Cerebellar nuclear complex (tissue), 1 donor: ENCODE measurements at regions not wholly inside any gene's neighbourhood (a gene's known extent, or its start where the extent isn't known, plus 50 kb on each side); places are given as distances from the start of the nearest gene placed in this dataset.

Experiments
- DNase-seq, 2 experiments: peaks; one replicate each; lab custom pipeline; 2025; lab: John Stamatoyannopoulos, UW

DNA sequence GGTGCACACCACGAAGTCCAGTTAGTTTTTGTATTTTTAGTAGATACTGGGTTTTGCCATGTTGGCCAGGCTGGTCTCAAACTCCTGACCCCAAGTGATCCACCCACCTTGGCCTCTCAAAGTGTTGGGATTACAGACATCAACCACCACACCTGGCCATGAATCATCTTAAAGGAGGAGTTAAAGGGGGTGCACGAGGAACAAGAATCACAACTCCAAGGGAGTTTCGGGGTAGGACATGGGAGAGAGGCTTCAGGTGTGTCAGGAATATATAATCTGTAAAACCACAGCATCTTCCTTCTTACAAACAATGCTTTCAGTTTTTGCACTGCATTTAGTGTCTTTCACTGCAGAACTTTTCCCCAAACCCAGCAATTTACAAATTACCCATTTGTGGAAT is 137.4 kb upstream of the SGK1 start:
- no peak for DNase-seq

- no peak for DNase-seq
These were observed 136.9 kb upstream of the SGK1 start for GRCh38 chr6:134454794-134455193.

DNA sequence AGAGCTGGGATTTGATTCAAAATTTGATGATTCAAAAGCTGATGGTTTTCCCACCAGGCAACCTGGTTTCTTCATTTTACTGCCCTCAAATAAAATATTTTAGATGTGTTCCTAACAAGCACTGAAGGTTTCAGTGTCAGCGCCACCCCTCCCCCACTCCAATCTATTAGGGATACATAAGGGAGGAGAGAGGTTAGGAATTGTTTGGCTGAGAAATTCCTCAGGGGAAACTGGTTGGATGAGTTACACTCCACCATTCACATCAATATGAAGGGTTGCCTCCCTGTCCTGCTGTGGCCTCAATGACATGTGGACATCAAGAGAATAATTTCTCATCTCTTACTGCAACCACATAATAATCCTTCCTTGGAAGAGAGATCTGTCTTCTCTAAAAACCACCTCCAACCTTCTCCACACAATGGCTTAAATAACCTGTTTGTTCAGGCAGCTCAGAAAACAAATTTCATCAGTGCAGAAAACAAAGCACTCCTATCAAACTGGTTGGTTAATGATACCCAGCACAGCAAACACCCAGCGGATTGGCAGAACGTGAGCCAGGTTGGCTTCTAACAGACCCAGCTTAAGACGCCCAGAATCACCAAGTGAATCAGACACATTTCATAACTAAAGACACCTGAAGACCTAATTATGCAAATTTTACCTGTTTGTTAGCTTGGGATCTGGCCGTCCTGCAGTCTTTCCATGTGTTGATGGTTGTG is 136.0 kb upstream of the SGK1 start:
- no peak for DNase-seq

DNA sequence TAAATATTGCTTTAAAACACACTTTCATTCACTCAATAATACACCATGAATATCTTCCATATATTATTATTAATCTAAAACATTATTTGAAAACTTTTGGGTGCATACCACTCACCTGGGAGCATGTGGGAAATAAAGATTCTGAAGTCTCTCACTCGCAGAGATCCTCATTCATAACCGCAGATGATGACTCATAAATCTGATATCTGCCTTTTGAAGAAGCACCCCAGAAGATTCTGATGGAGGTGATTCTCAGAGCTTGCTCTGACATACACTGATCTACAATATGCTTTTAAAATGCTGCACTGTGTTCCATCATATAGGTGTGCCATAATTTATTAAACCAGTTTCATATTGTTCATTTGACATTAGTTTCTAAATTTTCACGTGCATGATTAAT is 135.0 kb upstream of the SGK1 start:
- no peak for DNase-seq

DNA sequence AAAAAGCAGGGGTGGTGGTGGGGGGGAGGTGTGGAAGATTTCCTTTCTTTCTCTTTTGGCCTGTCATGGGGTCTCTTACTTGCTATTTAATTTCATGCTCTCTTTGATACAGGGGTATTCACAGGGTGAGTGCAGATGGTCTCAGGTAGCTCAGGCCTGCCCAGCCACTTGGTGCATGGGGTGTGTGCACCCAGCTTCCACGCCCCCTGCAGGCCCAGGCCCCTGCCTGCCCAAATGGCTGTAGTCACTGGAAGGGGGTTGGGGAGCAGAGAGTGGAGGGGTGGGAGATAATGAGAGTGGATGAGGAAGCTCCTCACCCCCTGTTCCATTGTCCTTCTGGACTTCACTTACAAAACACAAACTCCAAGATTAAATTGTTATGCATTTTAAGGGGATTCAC is 133.6 kb upstream of the SGK1 start:
- no peak for DNase-seq

- no peak for DNase-seq
These were observed 131.9 kb upstream of the SGK1 start for GRCh38 chr6:134449781-134450180.

DNA sequence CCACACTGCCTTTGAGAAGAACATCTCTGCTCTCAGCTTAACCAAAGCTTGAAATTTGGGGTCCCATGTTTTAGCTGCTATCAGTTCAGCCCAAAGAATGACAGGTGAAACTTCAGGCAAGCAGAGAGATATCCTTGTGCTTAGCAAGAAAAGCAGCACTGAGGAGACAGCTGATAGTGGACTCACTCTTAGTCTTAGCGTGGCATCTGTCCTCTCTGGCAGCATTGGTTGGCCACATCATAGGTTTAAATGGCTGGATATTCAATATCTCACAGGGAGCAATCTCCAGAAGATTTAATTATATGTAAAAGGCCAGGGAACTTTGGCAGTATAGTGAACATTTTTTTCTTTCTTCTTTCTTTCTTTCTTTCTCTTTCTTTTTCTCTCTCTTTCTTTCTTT is 131.1 kb upstream of the SGK1 start:
- no peak for DNase-seq

DNA sequence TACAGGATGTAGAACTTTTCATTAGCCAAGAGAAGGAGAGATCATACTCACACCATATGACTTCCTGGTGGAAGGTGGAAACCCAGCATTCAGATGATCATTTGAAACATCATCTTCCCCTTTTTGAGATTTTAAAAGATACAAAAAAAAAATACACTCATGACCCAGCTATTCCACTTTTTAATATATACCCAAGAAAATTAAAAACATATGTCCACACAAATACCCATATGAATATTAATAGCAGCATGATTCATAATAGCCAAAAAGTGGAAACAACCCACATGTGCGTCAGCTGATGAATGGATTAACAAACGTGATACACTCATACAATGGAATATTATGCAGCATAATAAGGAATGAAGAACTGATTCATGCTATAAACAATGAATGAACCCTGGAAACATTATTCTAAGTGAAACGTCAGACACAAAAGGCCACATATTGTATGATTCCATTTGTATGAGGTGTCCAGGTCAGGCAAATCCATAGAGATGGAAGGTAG is 130.0 kb upstream of the SGK1 start:
- DNase-seq = no peak

- no peak for DNase-seq
These were observed 129.5 kb upstream of the SGK1 start for GRCh38 chr6:134447423-134447822.

DNA sequence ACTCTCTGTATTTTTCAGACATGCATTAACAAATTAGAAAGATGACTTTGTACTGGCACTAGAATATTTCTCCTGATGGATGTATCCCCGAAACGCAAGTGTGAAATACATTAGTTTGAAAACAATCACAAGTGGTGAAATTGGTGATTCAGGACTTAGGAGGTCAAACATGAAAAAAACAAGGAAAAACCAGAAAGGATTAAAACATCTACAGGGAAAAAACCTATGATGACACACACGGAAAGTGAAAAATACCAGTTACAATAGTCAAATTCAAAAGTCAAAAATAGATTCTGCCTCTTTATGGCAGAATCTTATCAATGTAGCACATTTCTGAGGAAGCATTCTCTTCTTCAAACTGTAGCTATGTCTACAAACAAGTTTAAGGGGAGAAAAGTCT is 129.0 kb upstream of the SGK1 start:
- DNase-seq = no peak

GRCh38 chr6:134446218-134446848 is 128.4 kb upstream of the SGK1 start:
- DNase-seq = no peak

DNA sequence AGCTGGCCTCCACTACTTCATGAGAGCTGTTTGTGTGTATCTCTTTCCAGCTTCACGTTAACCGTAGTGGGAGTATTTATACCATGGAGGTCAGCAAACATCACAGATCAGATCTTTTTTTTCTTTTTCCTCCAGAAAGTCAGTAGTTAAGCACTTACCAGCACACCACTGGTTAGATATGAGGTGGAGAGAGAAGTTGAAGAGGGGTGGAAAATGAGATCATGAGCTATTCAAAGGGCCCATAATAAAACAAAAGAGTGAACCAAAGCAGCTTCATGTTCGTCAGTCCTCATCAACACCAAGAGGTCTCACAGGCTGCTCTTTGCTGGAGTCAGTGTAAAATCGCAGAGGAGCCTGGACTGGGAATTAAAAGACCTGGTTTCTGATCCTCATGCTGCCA is 125.1 kb upstream of the SGK1 start:
- no peak for DNase-seq

DNA sequence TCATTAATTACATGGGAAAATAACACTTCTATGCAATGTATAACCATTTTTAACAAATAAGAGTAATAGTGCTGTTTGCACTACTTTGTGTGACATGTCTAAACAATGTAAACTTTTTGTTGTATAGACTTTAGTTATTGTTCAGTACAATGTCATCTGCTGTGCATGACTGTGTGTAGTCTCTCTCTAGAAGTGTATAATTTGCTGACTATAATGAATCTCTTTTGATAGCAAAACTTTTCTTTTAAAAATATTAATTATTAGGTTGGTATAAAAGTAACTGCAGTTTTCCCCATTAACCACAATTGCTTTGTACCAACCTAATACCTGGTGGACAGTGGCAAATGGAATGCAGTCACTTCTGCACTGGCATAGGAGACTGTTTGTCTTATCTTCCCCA is 124.2 kb upstream of the SGK1 start:
- DNase-seq = no peak

DNA sequence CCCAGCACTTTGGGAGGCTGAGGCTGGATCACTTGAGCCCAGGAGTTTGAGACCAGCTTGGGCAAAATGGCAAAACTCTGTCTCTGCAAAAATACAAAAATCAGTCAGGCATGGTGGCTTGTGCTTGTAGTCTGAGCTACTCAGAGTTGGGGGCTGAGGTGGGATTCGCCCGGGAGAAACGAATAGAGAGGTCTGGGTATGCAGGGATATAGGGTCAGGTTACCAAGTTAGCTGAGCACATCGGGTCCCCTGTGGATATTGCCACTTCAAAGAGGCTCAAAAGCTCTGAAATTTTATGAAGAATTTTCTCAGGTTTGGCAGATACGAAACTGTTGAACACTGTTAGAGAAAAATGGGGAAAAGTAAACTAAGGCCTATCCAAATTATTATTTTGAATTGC is 120.9 kb upstream of the SGK1 start:
- DNase-seq = no peak

DNA sequence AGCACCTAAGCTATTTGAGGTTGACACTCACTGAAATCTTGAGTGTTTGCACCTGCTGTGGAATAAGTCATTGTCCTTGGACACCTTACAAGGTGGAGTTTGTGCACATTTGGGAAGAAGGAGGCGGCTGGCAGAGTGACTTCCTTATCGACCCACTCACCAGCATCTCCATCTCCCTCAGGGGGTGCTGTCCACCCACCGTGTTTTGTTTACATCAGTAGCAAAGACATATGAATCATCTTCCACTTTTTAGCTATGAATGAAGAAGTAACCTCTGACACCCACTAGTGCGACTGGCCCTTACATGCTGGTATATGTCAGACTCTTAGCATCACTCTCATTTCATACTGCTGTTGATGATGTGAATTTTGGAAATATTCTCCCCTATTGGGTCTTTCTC is 119.5 kb upstream of the SGK1 start:
- no peak for DNase-seq

GRCh38 chr6:134436950-134437349 is 119.0 kb upstream of the SGK1 start:
- no peak for DNase-seq

DNA sequence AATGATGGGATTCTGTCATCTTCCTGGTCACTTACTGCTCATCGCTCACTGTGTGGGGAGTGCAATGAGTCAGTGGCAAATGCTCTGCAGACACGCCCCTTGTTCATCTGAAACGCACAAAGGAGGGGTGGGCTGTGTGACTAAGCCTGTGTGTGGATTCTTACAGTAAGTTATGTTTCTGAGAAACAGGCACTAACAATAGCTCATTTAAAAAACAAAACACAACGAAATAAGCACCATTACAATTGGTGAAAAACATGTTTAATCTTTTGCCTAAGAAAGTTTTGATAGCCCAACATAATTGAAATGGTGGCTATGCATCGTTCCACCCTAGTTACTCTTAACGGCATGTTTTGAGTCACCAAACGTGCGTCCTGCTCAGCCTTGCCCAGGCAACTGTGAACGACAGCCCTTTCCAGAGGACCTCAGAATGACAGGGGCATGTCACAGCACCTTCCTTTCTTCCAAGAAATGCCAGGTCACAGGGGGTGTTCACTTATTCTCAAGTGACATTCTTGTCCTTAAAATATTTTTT is 118.4 kb upstream of the SGK1 start:
- no peak for DNase-seq

- DNase-seq = no peak
These were observed 117.9 kb upstream of the SGK1 start for GRCh38 chr6:134435814-134436280.

- no peak for DNase-seq
These were observed 116.4 kb upstream of the SGK1 start for GRCh38 chr6:134434019-134434942.

DNA sequence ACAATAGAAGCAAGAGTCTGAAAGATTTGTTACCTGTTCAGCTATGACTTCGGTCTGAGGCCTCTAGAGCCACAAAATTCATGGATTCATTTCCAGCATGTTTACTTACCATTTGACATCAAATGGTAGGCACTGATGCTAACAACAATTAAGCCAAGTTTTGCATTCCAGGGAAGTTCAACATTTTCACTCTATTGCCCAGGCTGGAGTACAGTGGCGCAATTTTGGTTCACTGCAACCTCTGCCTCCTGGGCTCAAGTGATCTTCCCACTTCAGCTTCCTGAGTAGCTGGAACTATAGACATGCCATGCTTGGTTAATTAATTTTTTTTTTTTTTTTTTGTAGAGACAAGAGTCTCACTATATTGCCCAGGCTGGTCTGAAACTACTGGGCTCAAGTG is 114.1 kb upstream of the SGK1 start:
- DNase-seq = no peak

DNA sequence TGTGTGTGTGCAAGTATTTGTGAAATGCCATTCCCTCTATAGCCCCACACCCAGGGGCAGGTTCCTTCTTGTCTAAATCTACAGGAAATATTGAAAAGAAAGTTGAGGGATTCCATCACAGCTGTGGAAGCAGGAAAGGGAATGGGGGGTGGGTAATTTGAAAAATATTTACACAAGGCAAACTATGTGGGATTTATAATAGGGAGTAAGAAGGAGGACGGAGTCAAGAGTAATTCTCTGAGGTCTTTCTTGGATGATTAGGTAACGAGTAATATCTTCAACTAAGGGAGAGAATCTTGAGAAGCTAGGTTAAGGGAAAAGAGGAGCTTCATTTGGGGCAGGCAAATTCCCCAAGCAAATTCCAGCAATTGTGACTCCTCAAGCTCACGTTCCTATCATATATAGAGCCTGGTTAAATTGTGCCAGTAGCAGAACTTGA is 113.5 kb upstream of the SGK1 start:
- DNase-seq = no peak

GRCh38 chr6:134429861-134430380 is 112.0 kb upstream of the SGK1 start:
- no peak for DNase-seq
